ENCODE measurements at regions not wholly inside any gene's neighbourhood (a gene's known extent, or its start where the extent isn't known, plus 50 kb on each side); places are given as distances from the start of the nearest gene placed in this dataset.

GRCh38 chr2:116842164-116842563 is 972.3 kb upstream of the DDX18 start:
- no peak overlapping the region for H3K27ac ChIP-seq (ENCODE audit: low read length)
- H3K9me3 ChIP-seq (ENCODE audit: insufficient read depth, low read length, severe bottlenecking) = no peaks in the 10 kb centered on the region
- TF ChIP-seq CTCF (IDR thresholded peaks at IDR 0.05; ENCODE audit: borderline replicate concordance, extremely low read depth, low read length, poor library complexity, severe bottlenecking) (no peak), EZH2 (IDR thresholded peaks at IDR 0.05; ENCODE audit: borderline replicate concordance, low read depth, low read length, severe bottlenecking) (no peak)
- H4K20me1 ChIP-seq (ENCODE audit: insufficient read depth, low read length) = no peaks in the 10 kb centered on the region
- no peaks in the 10 kb centered on the region for H3K79me2 ChIP-seq (ENCODE audit: insufficient read depth, low read length)
- no peak overlapping the region for H3K9ac ChIP-seq (ENCODE audit: low read depth, low read length)
- DNase-seq (no peak), ATAC-seq (ENCODE audit: insufficient read depth, low read depth) (no peak)
- no peak overlapping the region for H2AFZ ChIP-seq (ENCODE audit: low read depth, low read length)
- H3K4me2 ChIP-seq (ENCODE audit: insufficient read depth, low read length) = no peak overlapping the region
- H3K27me3 ChIP-seq (ENCODE audit: insufficient read depth, low read length, poor library complexity) = no peaks in the 10 kb centered on the region
- no peaks in the 10 kb centered on the region for H3K36me3 ChIP-seq (ENCODE audit: insufficient read depth, low read length)
- no peak overlapping the region for H3K4me3 ChIP-seq (ENCODE audit: low read depth in 1 of 2, low read length in 2 of 2)
- H3K4me1 ChIP-seq (ENCODE audit: insufficient read depth, low read length) = no peaks in the 10 kb centered on the region

DNA sequence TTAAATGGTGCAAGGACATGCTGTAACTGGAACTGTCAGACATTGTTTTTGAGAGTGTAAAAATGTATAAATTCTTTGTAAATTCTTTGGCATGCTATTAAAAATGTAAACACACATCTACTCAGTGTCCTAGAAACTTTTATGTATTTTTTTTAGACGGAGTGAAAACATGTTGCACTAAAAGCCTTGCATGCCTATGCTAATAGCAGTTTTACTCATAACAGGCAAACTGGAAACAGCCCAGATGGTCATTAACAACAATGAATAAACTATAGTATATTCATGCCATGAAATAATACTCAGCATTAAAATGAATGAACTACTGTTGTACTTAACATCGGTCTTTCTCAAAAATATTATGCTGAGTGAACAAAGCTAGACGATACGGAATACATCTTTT is 954.8 kb upstream of the DDX18 start:
- no peak overlapping the region for H3K27ac ChIP-seq (ENCODE audit: low read length)
- H3K4me3 ChIP-seq (ENCODE audit: low read depth in 1 of 2, low read length in 2 of 2) = no peak overlapping the region
- H3K27me3 ChIP-seq (ENCODE audit: insufficient read depth, low read length, poor library complexity) = no peaks in the 10 kb centered on the region
- H3K9ac ChIP-seq (ENCODE audit: low read depth, low read length) = no peak overlapping the region
- no peaks in the 10 kb centered on the region for H3K79me2 ChIP-seq (ENCODE audit: insufficient read depth, low read length)
- no peaks in the 10 kb centered on the region for H3K4me1 ChIP-seq (ENCODE audit: insufficient read depth, low read length)
- H4K20me1 ChIP-seq (ENCODE audit: insufficient read depth, low read length) = no peaks in the 10 kb centered on the region
- no peaks in the 10 kb centered on the region for H3K9me3 ChIP-seq (ENCODE audit: insufficient read depth, low read length, severe bottlenecking)
- H3K4me2 ChIP-seq (ENCODE audit: insufficient read depth, low read length) = no peak overlapping the region
- DNase-seq (no peak), ATAC-seq (ENCODE audit: insufficient read depth, low read depth) (no peak)
- TF ChIP-seq EZH2 (IDR thresholded peaks at IDR 0.05; ENCODE audit: borderline replicate concordance, low read depth, low read length, severe bottlenecking) (no peak), CTCF (IDR thresholded peaks at IDR 0.05; ENCODE audit: borderline replicate concordance, extremely low read depth, low read length, poor library complexity, severe bottlenecking) (no peak)
- H2AFZ ChIP-seq (ENCODE audit: low read depth, low read length) = no peak overlapping the region
- H3K36me3 ChIP-seq (ENCODE audit: insufficient read depth, low read length) = no peaks in the 10 kb centered on the region

DNA sequence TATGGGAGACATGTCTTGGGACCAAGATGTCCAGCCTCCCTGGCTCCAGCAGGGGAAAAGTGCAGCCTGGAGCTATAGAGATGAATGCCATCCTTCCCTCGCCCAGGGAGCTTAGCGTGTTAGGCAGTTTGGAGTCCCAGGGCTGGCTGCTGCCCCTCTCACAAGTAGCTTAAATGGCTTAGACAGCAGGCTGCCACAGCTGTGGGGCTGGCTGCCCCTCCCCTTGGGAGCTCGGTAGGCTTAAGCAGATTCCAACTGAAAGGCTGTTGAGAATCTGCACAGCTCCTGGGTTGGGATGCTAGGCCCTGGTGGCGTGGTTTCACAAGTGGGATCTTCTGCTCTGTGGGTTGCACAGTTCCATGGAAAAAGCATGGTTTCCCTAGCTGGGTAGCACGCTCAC is 940.5 kb upstream of the DDX18 start:
- H3K4me2 ChIP-seq (ENCODE audit: insufficient read depth, low read length) = no peak overlapping the region
- no peaks in the 10 kb centered on the region for H3K27me3 ChIP-seq (ENCODE audit: insufficient read depth, low read length, poor library complexity)
- no peak overlapping the region for H3K4me3 ChIP-seq (ENCODE audit: low read depth in 1 of 2, low read length in 2 of 2)
- H3K36me3 ChIP-seq (ENCODE audit: insufficient read depth, low read length) = no peaks in the 10 kb centered on the region
- H3K9me3 ChIP-seq (ENCODE audit: insufficient read depth, low read length, severe bottlenecking) = no peaks in the 10 kb centered on the region
- ATAC-seq (ENCODE audit: insufficient read depth, low read depth) (no peak), DNase-seq (no peak)
- H3K79me2 ChIP-seq (ENCODE audit: insufficient read depth, low read length) = no peaks in the 10 kb centered on the region
- no peak overlapping the region for H3K27ac ChIP-seq (ENCODE audit: low read length)
- no peaks in the 10 kb centered on the region for H3K4me1 ChIP-seq (ENCODE audit: insufficient read depth, low read length)
- H2AFZ ChIP-seq (ENCODE audit: low read depth, low read length) = no peak overlapping the region
- TF ChIP-seq CTCF (IDR thresholded peaks at IDR 0.05; ENCODE audit: borderline replicate concordance, extremely low read depth, low read length, poor library complexity, severe bottlenecking) = no peak
- no peak for TF ChIP-seq EZH2 (IDR thresholded peaks at IDR 0.05; ENCODE audit: borderline replicate concordance, low read depth, low read length, severe bottlenecking)
- no peak overlapping the region for H3K9ac ChIP-seq (ENCODE audit: low read depth, low read length)
- H4K20me1 ChIP-seq (ENCODE audit: insufficient read depth, low read length) = no peaks in the 10 kb centered on the region

- Histone ChIP-seq H3K27ac (ENCODE audit: low read length) (no peak overlapping the region), H3K4me2 (ENCODE audit: insufficient read depth, low read length) (no peak overlapping the region), H3K4me3 (ENCODE audit: low read depth in 1 of 2, low read length in 2 of 2) (no peak overlapping the region), H3K9me3 (ENCODE audit: insufficient read depth, low read length, severe bottlenecking) (no peaks in the 10 kb centered on the region), H3K79me2 (ENCODE audit: insufficient read depth, low read length) (no peaks in the 10 kb centered on the region), H3K36me3 (ENCODE audit: insufficient read depth, low read length) (no peaks in the 10 kb centered on the region), H3K27me3 (ENCODE audit: insufficient read depth, low read length, poor library complexity) (no peaks in the 10 kb centered on the region), H2AFZ (ENCODE audit: low read depth, low read length) (no peak overlapping the region), H3K4me1 (ENCODE audit: insufficient read depth, low read length) (no peaks in the 10 kb centered on the region), H3K9ac (ENCODE audit: low read depth, low read length) (no peak overlapping the region), H4K20me1 (ENCODE audit: insufficient read depth, low read length) (no peaks in the 10 kb centered on the region)
- TF ChIP-seq EZH2 (IDR thresholded peaks at IDR 0.05; ENCODE audit: borderline replicate concordance, low read depth, low read length, severe bottlenecking) (no peak), CTCF (IDR thresholded peaks at IDR 0.05; ENCODE audit: borderline replicate concordance, extremely low read depth, low read length, poor library complexity, severe bottlenecking) (no peak)
- DNase-seq (no peak), ATAC-seq (ENCODE audit: insufficient read depth, low read depth) (no peak)
Measured at GRCh38 chr2:116877274-116877673, 937.2 kb upstream of the DDX18 start.

Measured in DND-41 (cell line).